ENCODE measurements at regions not wholly inside any gene's neighbourhood (a gene's known extent, or its start where the extent isn't known, plus 50 kb on each side); places are given as distances from the start of the nearest gene placed in this dataset.

DNA sequence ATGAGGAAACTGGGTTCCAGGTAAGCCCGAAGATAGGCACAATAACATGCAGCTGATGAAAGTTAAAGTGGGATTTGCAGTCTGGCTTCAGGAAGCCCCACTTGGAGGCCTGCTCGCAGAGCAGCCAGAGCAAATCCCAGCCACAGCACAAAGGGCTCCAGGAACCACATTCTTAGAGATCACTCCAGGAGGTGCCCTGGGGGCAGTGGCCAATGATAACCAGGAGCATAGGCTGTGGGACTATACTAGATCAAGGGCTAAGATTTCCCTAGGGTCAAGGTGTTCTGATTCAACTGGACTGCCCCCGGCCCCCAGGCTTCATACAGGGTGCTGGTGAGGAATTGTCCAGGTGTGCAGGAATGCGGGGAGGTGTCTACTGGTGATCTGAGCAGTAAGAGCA, 133.9 kb upstream of the PTPRT start:
- no peak for DNase-seq
- no peak for ATAC-seq
- intact Hi-C loops (cut with DNase I): no loop called here

DNA sequence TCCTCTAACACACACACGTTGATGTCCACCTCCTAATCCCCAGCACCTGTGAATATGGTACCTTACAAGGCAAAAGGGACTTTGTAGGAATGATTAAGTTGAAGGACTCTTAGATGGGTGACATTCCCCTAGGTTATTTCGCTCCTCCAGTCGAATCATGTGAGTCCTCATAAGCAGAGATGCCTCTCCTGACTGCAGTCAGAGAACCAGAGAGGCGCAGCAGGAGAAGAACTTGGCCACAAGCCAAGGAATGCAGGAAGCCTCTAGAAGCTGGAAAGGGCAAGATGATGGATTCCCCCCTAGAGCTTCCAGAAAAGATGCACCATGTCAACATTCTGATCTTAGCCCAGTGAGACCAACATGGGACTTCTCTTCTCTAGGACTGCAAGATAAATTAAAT, 133.1 kb upstream of the PTPRT start:
- ATAC-seq (no peak), DNase-seq (no peak)
- intact Hi-C loops (cut with DNase I): no loop called here

DNA sequence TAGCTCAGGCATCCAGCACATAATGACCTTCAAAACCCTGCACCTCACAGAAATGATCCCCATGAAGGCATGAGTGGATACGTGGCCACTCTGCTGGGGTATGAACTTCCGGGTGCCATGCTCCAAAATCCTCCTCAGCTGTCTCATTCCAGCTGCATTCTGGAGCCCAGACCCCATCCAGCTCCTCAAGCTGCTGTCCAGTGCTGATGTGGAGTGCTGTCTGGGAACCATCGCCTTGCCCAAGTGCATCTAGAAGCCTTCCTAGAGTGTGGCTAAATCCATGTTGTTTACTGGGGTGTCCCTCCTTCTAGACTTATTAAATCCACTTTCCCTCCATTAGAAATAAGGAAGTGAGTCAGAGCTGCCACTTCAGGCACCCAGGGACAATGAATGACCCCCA, 130.8 kb upstream of the PTPRT start:
- intact Hi-C loops (cut with DNase I): no loop called here
- ATAC-seq: no peak
- DNase-seq: no peak

DNA sequence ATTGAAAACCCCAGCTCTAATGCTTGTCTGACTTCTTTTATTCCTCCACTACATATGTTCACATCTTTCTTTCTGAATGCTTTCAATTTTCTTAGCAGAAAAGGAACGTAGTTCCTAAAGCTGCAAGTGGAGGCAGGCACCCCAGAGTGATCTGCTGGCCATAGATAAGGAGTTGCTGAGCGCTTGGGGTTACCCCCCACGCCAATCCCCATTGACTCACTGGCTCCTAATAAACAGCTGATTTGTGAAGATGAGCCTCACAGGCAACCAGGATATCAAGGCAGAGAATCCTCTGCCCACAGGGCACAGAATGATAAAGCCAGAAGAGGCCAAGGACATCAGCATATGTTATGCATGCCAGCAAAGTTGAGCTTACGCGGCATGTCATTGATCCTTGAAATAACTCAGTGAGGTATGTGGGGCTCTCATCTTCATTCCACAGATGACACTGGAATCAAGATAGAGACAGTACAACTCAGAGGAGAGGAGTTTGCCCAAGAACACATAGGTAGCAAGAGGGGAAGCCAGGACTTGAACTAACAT, 129.1 kb upstream of the PTPRT start:
- DNase-seq (no peak), ATAC-seq (no peak)
- intact Hi-C loops (cut with DNase I): no loop called here

DNA sequence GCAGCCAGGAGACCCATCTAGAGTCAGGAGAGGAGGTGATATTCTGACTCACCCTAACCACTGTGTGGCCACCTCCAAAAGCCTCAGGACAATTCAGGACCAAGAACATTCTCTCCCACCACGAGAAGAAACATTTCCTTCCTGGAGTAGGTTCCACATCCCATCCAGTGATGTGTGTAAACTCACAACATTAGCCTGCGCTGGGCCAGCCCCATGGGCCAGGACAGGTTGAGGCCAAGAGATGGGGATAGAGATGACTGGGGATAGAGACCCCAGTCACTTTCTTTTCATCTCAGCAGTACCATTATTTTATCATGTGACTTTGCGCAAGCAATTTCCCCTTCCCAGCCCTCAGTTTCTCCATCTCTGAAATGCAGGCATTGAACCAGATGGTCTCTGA, 126.6 kb upstream of the PTPRT start:
- DNase-seq (no peak), ATAC-seq (no peak)
- intact Hi-C loops (cut with DNase I): no loop called here

DNA sequence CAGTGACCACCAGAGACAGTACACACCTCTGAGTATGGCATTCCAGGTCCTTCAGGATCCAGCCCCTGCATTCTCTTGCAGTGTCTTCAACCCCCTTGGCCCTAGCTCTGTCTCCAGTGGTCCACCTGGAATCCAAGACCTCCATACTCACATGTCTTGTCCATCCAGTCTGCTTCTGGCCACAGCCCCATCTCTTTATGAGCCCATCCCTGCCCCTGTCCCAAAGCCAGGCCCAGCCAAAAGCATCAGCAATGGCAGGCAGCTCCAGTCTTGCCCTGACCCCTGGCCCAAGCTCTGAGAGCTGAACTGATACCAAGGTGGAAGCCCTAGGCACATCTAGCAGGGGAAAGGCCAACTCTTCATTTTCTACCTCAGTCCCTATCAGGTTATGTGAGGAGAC, 119.6 kb upstream of the PTPRT start:
- no peak for DNase-seq
- intact Hi-C loops (cut with DNase I): loop anchor here in 1 of 2 donors (10.0 kb wide), 1 partner anchor 56 kb away; no protein-coding TSS in a partner anchor
- ATAC-seq: no peak

DNA sequence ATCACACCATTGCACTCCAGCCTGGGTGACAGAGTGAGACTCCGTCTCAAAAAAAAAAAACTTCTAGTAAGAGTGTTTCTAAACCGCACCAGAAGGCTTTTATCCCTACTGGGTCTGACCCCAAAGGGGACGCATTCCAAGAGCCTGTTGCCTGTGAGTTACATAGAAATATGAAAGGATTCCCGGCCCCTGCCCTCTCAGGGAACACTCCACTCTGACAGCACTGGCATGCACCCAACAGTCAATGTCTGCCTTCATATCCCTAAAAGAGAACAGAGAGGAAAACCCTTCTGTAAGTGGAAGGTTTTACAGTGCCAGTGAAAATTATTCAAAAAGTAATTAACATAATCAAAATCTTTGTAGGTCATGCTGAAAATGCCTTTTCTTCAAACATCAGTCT, 117.1 kb upstream of the PTPRT start:
- intact Hi-C loops (cut with DNase I): loop anchor here in 1 of 2 donors (10.0 kb wide), 1 partner anchor 58 kb away; no protein-coding TSS in a partner anchor
- DNase-seq (no peak), ATAC-seq (no peak)

DNA sequence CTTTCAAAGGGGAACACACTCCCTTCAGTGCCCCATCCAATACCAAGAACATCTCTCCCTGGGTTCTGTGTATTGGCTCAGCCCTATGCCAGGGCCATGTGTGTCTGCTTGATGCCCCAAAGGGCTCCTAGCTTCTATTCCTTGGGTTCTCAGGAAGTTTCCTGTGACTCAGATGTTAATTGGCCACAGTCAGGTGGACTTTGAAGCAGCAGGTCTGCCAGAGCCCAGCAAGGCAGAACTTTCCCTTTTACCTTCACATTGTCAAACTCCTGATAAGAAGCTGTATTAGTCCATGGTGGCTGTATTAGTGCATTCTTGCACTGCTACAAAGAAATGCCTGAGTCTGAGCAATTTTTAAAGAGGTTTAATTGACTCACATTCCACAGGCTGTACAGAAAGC, 116.0 kb upstream of the PTPRT start:
- no peak for DNase-seq
- intact Hi-C loops (cut with DNase I): loop anchor here in 1 of 2 donors (10.0 kb wide), 1 partner anchor 59 kb away; no protein-coding TSS in a partner anchor
- ATAC-seq: no peak

DNA sequence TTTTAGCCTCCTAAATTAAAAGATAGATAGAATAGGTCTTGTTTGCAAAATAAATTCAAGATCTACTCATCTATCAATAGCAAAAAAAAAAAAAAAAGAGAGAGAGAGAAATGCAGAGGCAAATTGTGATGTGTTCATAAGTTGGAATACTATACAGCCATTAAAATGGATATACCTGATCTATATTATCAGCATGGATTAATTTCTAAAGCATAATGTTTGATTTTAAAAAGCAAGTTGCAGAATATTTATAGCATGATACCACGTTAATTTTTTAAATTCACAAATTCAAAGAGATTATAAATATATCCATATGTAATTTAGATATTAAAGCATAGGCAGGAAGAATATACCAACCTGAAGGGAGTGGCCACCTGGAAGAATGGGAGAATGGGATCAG, 114.9 kb upstream of the PTPRT start:
- intact Hi-C loops (cut with DNase I): loop anchor here in 1 of 2 donors (10.0 kb wide), 1 partner anchor 60 kb away; no protein-coding TSS in a partner anchor
- ATAC-seq (no peak), DNase-seq (no peak)

DNA sequence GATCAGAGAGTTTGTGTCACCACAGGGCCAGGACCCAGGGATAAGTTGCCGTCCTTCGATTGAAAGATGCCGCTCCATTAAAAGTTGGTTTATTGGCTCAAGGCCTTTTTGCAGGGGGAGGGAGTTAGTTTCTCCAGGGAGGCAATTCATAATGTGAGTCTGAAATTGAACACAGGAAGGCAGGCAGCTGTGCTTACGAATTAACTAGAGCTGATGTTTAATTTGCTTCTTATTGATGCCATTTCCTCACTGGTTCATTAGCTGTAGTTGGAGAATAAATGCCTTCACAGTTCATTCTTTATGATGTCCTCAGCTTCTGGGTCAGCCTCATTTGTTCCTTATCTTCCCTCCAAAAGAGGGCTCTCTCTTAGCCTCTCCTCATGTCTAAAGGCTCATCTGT, 113.2 kb upstream of the PTPRT start:
- intact Hi-C loops (cut with DNase I): loop anchor here in 1 of 2 donors (10.0 kb wide), 1 partner anchor 62 kb away; no protein-coding TSS in a partner anchor
- ATAC-seq (no peak), DNase-seq (no peak)

DNA sequence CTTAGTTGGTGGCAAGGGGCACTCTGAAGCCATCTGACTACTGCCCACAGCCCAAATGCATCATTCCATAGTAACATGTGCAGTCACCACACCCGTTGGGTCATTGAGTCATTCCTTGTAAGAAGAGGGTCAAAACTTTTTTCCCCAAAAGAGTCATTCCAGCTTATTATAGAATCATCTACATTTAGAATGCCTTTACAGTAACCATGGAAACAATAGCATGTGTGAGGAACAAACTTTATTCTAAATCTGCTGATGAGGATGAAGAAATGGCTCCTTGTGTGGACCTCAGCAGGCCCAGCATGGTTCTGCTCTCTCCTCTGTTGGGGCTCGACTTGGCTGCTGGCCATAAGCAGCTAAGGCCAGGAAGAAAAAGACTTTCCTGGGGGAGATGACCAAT, 111.2 kb upstream of the PTPRT start:
- no peak for DNase-seq
- intact Hi-C loops (cut with DNase I): loop anchor here in 1 of 2 donors (10.0 kb wide), 1 partner anchor 64 kb away; no protein-coding TSS in a partner anchor
- ATAC-seq: no peak

DNA sequence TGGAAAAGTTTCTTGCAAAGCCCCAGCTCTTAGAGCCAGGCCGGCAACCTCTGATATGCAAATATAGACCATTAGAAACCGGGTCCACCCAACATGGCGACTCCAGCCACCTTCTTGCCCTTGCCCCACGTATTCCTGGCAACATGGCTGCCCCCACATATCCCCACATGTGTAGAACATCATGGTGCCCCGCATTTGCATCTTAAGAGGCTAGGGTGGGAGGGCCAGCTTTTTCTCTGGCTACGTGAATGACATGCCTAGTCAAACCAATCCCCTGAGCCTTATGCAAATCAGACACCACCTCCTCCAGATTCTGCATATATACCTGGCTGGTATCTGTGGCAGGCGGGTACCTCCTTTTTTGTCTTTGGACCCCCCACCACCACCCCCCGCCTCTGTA, 106.1 kb upstream of the PTPRT start:
- DNase-seq: no peak
- intact Hi-C loops (cut with DNase I): no loop called here
- ATAC-seq: no peak

DNA sequence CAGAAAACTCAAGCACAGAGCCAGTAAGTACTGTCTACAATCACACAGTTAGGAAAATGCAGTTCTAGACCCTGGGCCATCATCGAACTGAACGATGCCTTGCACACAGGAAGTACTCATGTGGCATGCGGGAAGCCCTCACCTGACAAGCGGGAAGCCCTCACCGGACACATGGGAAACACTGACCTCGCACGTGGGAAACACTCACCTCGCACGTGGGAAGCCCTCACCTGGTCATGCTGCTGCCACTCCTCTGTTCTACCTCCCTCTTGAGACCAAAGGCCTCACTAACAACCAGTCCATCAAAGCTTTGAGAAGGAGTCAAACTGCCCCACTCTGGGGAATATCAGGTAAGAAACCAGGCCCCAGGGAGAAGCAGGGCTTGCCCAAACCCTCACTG, 105.6 kb upstream of the PTPRT start:
- ATAC-seq (no peak), DNase-seq (no peak)
- intact Hi-C loops (cut with DNase I): no loop called here

DNA sequence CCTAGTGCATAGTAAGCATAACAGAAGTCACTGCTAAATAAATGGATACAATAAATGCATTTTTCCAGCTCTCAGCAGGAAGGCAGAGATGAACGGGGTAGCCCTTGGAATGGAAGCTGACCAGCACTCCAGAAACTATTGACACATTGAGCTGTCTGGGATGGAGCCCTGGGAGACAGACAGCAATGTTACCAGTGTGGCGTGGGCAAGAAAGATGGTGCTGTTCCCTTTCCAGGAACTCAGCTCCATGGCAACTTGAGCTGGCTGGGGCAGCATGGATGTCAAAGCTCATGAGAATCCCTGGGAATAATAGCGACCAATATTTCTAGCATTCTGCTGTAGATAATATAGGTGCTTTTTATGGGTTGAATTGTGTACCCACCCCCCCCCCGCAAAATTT, 104.3 kb upstream of the PTPRT start:
- DNase-seq (no peak), ATAC-seq (no peak)
- intact Hi-C loops (cut with DNase I): no loop called here

DNA sequence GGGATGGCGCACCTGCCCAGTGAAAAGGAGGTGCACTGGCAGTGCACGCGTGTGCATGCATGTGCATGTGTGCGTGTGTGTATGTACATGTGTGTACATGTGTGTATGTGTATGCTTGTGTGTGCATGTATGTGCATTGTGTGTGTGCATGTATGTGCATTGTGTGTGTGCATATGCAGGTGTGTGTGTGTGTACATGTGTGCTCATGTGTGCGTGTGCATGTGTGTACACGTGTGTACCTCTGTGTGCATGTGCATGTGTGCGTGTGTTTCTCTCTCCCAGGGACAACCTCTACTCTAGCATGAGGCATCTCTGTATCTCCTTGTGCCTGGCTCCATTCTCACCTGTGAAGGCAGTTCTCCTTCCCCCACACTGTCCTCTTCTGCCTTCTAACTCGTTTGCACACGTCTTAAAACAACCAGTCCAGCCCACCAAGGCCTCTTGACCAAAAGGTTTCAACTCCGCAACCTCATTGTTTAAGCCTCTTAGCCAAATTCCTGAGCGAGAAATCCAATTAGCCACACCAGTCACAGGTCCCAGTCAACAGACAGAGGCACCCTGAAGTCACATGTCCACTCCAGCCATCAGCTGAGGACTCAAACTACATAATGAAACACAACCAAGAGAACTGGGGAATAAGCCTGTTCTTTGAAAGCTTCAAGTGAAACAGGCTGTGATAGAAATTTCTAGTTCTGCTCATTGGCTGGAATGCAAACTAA, 103.5 kb upstream of the PTPRT start:
- intact Hi-C loops (cut with DNase I): no loop called here
- no peak for ATAC-seq

DNA sequence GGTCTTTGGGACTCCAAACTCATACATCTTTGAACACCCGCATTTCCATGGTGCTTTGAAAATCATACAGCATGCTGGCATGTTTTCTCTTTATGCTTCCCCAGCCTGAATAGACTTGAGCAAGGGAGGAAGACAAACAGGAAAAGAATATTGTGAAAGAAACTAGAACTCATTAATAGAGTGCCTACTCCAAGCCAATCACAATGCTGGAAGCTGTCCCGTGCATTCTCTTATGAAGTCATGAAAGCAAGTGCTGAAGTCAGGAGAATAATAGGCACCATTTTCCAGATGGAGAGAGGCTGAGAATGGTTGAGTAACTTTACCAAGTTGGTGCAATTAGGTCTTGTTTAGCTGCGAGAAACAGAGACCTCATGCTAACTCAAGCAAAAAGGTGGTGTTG, 102.5 kb upstream of the PTPRT start:
- DNase-seq (no peak), ATAC-seq (no peak)
- intact Hi-C loops (cut with DNase I): no loop called here

More for the DNA sequence above, 103.5 kb upstream of the PTPRT start:
- DNase-seq: no peak

DNA sequence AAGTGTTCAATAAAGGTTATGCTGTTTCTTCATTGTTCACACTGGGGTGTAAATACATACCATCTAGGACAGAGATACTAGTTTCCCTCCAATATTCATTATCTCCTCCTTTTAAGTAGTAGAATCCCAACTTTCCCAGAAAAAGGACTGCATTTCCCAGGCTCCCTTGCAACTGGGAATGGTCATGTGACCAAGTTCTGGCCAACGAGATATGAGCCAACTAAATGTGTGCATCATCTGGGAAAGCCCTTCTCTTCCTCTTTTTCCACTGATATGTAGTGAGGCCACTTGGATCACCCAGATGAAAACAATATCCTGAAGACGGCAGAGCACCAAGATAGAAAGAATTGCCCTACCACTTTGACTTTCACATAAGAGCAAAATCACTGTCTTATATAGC, 97.9 kb upstream of the PTPRT start:
- intact Hi-C loops (cut with DNase I): no loop called here

DNA sequence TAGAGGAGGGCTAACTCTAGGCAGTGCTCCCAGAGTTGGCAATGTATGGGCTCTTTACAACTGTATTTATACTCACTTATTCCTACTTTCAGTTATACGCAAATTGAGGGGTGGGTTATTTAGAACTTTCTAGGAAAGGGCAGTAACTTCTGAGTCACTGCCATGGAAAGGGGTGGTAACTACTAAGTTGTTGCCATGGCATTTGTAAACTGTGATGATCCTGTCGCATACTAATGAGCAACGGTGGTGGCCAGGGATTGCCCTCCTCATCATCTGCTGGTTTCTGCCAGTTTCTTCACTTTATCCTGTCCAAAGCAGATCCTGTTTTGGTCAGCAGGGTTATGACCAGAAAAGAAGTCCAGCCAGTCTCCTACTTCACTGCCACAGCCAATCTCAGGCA, 95.5 kb upstream of the PTPRT start:
- DNase-seq: no peak
- no peak for ATAC-seq
- intact Hi-C loops (cut with DNase I): no loop called here

More for the DNA sequence above, 97.9 kb upstream of the PTPRT start:
- ATAC-seq (no peak), DNase-seq (no peak)

DNA sequence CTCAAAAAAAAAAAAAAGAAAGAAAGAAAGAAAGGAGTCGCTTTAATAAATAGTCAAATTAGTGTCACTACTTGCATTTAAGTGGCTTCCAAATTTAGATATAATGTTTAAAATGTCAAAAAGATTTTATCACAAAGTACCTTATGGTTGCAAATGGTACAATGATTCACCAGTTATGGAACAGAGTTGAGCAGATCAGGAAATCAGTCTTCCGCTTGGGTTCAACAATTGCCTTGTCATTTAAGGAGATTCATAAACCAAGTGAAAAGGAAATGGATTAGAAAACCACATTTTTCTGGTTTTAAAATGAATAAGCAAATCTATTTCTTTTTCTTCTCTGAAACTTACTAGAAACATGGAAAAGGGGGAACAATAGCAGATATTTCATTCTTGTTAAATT, 94.8 kb upstream of the PTPRT start:
- no peak for DNase-seq
- no peak for ATAC-seq
- intact Hi-C loops (cut with DNase I): no loop called here

DNA sequence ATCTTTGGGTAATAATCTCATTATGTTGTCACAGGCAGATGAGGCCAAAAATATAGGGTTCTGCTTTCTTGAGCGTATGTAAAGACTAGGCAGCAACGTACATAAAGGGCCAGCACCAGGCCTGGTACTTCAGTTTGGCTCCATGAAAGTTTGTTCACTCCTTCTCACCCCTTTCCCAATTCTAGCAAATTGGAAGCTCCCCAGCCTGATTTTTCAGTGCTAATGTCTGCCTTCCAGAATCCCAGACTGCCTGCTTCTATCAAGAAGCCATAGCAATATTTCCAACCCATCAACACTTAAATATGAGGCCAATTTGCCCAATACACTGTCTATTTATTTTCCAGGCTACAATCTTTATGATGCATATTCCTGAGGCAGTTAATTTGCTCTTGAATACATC, 93.4 kb upstream of the PTPRT start:
- no peak for ATAC-seq
- intact Hi-C loops (cut with DNase I): no loop called here
- DNase-seq: no peak

DNA sequence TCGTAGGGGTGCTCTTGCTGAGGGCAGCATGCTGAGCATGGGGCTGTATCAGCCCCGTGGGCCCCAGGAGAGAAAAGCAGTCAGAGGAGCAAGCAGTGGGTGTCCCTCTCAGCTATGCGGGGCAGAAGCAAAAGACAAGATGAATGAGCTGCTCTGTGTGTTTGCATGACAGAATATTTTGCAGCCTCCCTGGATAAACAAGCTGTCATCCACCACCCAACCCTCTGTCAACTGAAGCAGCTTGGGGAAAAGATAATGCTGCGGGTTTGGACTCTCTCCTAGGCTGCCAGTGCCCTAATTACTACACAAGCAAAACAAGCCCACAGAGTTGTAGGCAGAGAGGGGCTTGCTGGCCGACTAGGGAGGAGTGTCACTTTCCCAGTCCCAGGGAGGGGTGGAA, 82.3 kb upstream of the PTPRT start:
- intact Hi-C loops (cut with DNase I): no loop called here
- DNase-seq (no peak), ATAC-seq (peak in 1 of 2 donors; percentile 21)

Data from left cardiac atrium (tissue), 4 donors.